G401 (cell line): ENCODE measurements at regions not wholly inside any gene's neighbourhood (a gene's known extent, or its start where the extent isn't known, plus 50 kb on each side); places are given as distances from the start of the nearest gene placed in this dataset.

Experiments used
- DNase-seq: peaks from one replicate; pipeline ENCODE4 v3.0.0-alpha.2; 2015; ENCODE audit warnings: low spot score
- in situ Hi-C: cut with HindIII; loops from 2 replicates; pipeline ENCODE4 v1.10.0; 2016; ENCODE audit warnings: low sequenced_read_pairs, mixed read lengths

DNA sequence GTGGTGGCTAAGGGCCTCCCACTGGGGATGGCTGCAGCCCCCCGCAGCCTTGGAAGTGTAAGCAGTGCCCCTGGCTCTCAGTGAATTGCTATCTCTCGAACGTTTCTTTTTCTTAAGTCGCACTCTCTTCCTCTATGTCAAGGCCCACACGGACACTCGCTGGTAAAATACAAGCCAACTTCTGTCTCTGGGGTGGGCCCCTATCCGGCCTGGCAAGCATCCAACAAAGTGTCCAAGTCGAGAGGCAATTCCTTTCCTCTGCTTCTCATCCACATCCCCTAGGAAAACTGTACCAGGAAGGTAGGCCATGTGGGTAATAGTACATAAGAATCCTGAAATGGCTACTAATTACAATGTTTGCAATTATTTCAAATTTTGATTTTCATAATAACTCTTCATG, 194.9 kb upstream of the MGMT start:
- no peak for DNase-seq
- in situ Hi-C loops, result no loop called here

DNA sequence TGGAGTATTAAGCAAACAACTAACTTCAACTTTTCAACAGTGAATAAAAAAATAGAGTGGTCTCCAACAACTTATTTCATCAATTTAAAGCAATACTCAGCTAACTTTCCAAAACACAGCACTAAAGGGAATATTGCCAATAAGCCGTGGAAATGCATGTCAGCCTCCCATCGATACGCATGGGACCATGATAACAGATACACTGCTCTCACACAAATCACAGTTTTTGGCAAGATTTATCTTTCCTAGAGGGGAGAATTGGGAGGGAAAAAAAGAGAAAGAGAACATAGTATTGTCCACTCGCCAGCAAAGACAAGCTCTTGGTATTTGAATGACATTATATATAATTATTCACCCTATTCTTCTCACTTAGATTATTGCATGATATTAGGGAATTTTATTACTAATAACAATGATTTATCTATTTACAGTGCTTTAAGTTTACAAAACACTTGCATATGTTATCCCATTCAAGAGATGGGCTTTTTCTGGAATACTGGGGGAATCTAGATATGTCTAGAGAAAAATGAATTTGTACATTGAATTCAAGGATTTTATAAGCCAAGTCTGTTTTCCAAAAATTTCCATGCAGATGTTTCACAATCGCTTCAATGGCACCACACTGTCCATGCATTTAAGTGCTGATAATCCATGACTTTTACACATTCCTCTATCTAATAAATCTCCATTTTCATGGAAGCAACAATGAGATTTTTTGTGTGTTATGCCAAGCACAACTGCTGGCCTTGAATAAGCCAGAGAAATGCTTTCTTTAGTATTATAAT, 194.0 kb upstream of the MGMT start:
- in situ Hi-C loops, result no loop called here
- no peak for DNase-seq

DNA sequence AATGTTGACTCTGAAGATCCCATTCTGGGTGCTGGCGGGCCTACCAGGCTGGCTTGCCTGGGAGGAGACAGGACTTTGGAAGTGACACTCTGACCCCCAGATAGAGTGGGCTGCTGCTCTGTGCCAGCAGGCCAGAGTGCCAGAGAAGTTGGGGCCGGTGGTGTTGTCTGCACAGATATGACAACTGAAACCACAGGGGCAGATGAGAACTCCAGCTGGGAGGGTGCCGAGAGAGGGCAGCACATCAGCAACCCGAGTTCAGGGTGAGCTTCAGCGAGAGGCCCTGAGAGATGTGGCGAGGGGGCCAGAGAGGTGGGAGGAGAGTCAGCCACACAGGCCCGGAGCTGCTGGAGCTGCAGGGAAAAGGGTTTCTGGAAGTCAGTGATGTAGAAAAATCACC, 193.2 kb upstream of the MGMT start:
- in situ Hi-C loops, result no loop called here
- DNase-seq, result no peak

DNA sequence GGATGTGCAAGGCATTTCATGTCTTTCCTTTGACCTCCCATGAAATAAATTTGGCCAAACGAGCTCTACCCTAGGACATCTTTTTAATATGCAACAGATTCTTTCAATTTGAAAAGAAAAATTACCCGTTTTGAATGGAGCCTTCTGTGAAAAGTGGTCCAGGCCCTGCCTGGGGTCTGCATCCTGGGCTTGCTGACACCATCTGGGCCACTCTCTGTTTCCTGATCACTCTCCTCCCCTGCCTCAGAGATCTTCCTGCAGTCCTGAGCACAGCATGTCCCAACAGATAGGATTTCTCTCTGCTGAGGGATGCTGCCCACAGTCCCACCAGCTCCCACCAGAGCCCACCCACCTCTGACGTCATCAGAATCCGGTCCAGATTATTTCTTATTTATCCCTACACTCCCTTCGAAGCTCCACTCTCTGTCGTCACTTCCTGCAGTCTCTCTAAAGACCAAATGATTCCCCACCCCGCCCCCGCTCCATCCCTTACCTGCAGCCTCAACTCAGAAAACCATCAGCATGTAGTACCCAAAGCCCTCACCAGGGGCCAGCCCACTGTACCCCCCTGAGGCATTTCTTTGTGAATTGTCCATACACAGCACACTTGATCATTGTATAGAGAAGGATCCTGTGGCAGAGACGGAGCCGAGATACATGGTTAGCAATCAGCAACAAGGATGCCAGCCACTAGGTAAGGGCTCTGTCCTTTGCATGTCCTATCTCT, 192.1 kb upstream of the MGMT start:
- in situ Hi-C loops, result no loop called here
- DNase-seq, result no peak

DNA sequence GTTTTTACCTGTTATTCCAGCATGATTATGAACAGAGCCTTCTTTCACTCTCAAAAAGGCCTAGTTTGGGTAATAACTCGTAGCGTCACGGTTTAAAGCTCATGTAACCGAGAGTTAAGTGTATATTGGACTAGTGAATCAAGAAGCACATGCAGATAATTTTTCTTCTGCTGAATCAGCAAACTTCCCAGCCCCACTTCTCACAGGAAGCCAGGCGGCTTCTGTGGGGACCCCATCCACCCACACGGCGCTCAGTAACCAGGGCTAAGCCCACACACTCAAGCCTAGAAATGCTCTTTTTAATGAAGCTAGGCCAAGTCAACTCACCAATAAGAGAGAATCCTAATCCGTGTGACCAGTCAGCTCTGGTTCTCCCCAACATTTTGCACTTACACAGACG, 191.2 kb upstream of the MGMT start:
- DNase-seq, result no peak
- in situ Hi-C loops, result no loop called here

DNA sequence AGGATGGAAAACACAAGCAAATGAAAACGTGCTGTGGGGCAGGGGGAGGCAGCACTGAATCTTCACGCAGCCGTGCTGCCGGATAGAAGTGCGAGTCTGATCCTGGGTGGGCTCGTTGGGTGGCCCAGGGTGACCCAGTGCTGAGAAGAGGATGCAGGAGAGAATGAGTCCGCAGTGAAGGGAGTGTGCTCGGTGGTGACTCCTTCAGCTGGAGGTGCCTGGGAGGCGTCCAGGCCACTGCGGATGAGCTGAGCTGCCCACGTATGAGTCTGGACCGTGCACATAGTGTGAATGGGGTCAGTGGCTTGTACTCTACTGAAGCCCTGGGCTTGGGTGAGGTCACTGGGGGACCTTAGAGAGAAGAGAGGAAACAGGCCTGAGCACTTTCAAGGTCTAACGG, 190.0 kb upstream of the MGMT start:
- DNase-seq, result no peak
- in situ Hi-C loops, result no loop called here

DNA sequence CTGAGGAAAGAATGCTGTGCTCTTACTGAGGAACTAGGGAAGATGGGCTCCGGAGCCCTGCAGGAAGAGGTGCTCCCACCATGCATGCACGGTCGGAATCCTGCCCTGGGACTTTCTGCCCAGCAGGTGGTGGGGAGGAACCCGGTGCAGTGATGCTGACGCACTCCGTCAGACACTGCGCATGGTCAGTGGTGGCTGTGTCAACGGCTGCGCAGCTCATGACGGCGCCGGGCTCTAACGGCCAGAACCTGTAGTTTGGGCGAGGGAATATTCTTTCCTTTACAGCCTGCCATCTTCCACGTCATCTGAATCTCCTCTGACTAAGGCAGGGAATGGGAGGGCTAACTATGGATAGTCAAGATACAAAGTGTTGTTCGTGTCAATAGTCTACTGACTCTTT, 189.2 kb upstream of the MGMT start:
- DNase-seq, result no peak
- in situ Hi-C loops, result no loop called here

DNA sequence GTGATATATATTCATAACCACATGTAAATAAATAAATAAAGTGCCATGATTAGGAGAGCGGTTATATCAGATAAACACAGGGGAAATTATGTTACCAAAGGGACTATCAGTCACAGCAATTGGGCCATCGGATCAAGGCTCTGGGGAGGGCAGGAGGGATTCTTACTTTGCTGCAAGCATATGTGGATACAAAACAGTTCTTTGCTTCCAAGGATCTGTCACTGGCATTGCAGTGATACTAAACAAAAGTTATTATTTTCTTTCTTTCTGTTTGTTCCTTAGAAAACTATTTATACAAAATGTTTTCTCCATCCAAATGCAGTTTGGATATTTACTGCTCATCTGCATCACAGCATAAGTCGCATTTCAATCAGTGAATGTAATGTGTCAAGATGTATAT, 188.4 kb upstream of the MGMT start:
- in situ Hi-C loops, result no loop called here
- no peak for DNase-seq

DNA sequence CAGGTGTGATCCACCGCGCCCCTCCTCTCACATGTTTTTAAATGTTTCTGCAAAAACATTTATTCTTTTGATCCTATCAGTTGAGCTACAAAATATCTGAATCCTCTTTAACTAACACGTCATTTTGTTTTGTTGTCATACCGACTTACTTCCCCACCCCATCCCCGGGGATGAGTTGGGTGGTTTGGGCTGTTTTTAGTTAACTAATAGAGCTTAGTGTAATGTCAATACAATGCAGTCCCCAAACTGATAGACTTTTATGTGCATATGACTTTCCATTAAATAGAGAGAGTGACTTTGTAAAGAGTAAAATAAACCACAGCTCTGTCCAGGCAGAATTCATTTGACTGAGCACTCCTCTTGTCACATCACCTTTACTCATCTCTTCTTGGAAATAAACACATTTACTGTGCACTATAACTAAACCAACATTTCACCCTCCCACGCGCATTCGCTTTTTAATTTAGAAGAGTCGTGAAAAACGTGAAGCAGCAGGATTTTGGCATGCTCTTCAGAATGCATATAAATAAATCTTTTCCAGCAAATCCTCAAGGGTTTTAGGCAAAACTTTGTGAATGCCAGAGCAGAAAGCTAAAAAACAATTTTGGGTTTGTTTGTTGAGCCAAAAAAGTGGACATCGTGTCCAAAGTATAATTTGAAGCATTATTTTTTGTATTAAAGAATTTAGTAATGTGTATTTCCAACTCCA, 187.4 kb upstream of the MGMT start:
- DNase-seq, result no peak
- in situ Hi-C loops, result no loop called here

DNA sequence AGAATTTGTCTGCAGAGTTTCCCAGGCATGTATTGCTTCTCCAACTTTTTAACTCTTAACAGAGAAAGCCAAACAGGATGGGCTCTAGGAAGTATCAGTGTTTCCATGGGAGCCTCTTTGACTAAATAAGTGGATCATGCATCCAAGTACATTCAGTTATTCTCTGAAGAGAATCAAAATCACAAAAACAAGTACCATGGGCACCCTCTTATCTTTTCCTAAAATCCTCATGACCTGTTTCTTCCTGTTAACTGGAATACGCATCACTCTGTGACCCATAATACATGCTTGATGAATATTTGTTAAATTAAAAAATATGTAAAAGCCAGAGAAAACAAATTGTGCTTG, 186.9 kb upstream of the MGMT start:
- in situ Hi-C loops, result no loop called here
- no peak for DNase-seq

DNA sequence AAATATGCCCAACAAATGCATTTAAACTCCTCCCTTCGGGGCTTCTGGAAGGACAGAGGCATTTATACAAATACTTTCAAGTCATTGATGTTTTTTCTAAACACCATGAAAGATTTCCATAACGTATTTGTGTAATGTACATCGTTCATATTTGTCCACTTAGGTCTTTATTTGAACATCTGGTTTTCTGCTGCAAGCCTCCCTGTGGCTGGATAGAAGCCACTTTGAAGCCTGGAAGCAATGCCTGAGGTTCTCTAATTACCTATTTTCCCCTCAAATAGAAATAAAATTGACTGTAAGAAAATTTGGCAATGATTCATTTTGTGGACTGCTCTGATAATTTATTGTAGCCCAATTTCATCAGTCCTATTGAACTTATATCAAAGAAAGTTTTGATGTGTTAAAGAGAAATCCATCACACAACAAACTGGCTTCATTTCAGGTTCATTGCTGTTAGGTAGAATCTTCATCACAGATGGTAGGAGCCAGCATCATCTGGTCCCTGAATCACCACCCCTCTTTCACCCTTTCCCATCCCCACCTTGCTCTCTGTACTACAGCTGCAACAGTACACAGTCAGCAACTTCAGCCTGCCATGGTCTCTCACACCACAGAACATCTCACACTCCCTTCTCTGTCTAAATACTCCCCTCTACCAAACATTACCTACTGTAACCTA, 186.0 kb upstream of the MGMT start:
- DNase-seq, result no peak

DNA sequence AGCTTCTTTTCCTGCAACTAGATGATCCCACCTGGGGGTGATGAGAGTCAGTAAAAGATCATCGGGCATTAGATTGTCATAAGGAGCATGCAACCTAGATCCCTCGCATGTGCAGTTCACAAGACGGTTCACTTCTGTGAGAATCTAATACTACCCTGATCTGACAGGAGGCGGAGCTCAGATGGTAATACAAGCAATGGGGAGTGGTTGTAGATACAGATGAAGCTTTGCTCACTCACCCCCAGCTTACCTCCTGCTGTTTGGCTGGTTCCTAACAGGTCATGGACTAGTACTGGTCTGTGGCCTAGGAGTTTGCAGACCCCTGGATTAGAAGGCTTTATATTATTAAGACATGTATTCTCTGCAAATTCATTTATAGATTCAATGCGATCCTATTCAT, 181.6 kb upstream of the MGMT start:
- DNase-seq, result no peak
- in situ Hi-C loops, result no loop called here

More for the DNA sequence above, 186.0 kb upstream of the MGMT start:
- in situ Hi-C loops, result no loop called here

DNA sequence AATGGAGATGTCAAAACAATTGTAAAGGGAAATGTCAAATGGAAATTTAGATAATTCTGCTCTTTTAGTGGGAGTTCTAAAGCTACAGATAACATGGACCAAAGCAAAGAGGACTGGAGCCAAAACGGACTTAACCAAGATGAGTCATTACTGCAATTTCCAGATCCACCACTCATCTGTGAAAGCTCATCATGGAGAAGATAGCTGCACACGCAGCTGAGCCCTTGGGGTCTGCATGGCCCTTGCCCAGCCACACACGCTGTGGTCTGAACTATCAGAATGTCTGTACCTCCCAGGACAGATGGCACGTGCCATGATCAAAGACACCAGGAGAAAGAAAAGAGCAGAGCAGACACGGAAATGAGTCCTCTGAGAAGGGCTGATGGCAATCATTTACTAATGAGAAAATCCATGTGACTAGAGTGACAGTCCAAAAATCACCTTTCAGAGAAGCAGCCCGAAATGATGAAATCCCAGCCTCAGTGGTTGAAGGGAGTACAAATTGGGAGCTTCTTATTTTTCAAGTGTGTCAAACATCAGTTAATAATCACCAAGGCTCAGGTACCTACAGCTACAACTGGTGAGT, 177.9 kb upstream of the MGMT start:
- in situ Hi-C loops, result no loop called here
- DNase-seq, result no peak

DNA sequence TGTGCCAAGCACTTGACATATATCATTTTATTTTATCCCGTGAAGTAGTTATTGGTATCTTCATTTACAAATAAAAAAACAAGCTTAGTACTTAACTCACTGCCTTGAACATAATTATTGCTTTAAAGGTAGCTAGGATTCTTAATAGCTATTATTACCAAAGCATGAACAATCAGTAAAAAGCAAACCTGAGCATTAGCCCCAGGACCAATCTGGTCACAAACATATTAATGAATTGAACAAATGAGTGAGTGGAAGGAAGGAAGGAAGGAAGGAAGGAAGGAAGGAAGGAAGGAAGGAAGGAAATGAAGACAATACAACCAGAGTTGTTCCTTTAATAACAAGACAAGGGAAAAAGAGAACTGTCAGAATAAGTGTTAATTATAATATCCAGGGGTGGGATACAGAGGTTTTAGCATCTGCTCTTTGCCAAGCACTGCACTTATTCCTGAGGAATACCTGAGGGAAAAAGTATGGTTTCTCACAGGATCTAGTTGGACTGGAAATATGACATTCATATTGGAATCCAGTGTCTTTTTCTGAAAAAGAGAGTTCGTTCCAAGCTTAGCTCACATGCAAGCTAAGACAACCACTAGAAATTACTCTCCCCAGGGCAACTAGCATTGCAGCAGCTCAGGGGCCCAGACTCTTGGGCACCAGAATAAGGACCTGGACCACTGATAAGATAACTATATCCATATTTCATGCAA, 172.9 kb upstream of the MGMT start:
- in situ Hi-C loops, result no loop called here
- DNase-seq, result no peak

DNA sequence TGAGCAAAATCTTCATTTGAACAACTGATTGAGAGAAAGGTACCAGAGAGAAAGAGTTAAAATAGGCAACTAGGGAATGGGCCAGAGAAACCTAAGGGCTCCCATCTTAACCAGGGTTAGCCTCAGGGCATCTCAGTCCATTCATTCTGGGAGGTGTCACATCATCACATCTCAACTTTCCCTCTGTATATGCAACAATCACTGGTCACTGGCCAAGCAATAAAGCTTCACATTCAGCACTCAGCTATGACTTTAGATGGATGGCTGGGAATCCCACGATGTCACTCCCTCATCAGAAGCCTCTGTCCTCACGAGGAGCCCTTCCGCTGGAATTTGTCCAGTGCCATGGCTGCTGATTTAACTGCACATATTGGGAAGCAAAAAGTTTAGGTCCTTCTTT, 172.1 kb upstream of the MGMT start:
- in situ Hi-C loops, result no loop called here
- no peak for DNase-seq

DNA sequence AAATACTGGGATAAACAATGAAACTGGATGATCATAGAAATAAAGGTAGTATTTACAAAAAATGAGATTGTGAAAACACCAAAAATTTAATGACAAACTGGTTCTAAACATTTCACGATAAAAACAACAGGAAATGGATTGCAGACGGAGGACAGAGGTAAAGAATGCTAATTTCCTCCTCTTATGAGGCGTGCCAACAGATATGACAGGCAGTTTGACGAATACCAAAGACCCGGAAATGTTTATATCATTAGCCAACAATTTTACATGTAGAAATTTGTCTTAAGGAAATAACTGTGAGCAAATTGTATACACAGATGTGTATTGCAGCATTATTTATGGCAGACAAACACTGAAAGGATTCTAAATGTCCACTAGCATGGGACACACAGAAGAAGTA, 162.0 kb upstream of the MGMT start:
- in situ Hi-C loops, result no loop called here
- no peak for DNase-seq

DNA sequence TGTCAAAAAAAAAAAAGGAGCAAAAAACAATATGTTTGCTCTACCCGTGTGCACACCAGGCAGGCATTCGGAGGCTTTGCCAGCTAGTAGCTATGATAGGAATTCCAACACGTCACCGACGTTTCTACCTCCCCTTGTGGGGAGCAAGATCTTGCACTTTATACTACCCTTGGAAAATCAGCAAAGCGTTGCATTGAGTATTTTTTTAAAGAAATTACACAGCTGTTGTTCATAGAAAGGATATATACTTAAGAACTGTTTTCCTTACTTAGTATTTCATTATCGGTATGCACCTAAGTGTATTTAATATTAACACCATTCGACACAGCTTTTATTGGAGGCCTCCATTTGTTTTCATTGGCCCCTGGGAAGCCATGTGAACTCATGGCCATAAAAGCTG, 159.9 kb upstream of the MGMT start:
- no peak for DNase-seq
- in situ Hi-C loops, result no loop called here

DNA sequence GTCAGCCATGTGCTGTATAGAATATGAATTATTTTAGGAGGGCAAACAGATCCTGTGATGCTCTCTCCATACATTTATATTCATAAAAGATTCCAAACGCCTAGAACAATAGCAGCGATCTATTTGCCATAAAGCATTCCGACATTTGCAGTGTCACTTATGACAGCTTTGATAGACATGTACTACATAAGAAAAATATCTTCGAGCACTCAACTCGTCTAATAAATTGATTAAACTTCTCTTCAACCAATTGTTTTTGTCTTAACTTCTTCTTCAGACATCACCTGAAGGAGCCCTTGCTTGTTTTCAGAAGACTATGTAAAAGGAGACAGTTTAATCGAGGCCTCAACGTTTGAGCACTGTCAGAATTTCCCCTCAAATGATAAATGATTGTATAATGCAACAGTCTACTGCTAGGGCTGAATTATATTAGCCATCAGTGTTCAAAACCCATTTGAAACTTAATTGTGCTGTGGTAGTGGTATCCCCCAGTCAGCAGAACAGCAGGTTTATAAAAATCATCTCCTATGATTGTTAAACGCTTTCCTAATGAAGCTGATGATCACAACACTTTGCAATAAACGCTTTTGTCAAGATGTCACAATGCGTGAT, 158.0 kb upstream of the MGMT start:
- in situ Hi-C loops, result no loop called here
- DNase-seq, result no peak

DNA sequence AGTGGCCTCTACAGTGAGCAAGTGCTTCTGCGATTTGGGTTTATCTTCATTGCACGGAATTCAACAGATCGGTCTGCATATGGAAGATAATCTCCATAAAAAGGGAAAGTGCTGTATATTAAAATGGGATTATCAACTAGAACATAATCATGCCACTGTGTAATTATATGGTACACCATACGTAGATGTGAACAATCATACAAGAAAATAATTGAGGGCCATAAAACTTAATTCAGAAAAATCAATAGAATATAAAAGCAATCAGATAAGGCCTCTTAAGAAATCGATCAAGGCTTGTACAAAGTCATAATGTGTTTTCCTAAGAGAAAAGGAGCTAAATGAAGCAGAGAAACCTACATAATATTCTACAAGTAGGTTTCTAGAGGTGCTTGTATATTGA, 157.5 kb upstream of the MGMT start:
- in situ Hi-C loops, result no loop called here
- DNase-seq, result no peak
